ENCODE measurements at regions not wholly inside any gene's neighbourhood (a gene's known extent, or its start where the extent isn't known, plus 50 kb on each side); places are given as distances from the start of the nearest gene placed in this dataset.

GRCh38 chr11:42625757-42626665 is 685.8 kb upstream of the API5 start:
- no peak for FAIRE-seq

GRCh38 chr11:42631220-42631843 is 680.5 kb upstream of the API5 start:
- FAIRE-seq: no peak

- no peak for FAIRE-seq
These were observed 664.8 kb upstream of the API5 start for GRCh38 chr11:42646959-42647358.

DNA sequence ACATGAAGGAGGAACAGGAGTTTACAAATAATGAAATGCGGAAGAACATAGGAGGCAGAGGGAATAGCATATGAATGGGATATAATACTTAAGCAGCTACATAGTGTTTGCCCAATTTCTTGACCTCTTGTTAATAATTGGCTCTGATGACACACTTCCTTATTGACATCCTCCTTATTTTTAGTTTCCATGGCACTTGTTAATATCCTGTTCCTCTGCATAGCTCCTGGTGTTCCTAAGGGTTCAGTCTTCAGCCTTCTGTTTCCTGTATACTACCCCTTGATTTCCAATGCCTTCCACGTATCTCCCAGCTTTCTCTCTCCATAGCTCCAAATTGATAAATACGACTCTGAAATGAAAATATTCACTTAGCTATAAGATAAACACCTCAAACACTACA is 663.8 kb upstream of the API5 start:
- no peak for FAIRE-seq

GRCh38 chr11:42651621-42652020 is 660.2 kb upstream of the API5 start:
- FAIRE-seq: no peak

DNA sequence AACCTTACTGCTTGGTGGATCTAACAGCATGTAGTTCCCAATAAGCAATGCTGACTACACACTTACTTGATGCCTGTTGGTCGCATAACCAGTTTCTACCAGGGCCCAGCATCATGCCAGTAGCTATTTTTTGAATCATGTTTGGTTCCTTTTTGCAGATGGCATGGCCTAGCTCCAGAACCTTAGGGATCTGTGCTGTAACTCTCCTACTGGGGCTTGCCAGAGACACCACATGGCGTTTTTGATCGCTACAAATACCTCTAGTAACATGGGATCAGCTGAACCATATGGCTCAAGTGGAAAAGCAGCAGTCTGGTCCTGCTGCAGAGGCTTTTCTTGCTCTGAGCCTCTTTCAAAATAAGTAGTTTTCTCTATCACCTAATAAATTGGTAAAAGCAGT is 654.6 kb upstream of the API5 start:
- no peak for FAIRE-seq

DNA sequence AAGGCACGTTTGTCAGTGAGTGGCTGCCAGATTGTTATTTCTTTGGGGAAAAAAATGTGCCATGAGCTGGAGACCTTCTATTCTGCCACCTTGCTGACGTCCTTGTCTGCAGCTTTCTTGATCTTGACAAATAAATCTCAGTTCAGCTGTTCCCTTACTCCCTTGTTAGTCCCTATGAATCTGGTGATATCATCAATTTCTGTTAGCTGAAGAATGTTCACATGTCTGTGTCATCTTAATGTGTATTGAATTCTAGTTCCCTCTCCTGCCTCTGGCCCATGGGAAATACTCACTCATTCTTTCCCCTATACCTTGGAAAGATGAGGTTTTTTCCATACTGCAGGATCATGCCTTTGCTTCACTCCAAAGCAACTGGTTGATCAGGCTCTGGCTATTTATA is 649.9 kb upstream of the API5 start:
- FAIRE-seq: no peak

GRCh38 chr11:42669248-42669976 is 642.4 kb upstream of the API5 start:
- FAIRE-seq: no peak

DNA sequence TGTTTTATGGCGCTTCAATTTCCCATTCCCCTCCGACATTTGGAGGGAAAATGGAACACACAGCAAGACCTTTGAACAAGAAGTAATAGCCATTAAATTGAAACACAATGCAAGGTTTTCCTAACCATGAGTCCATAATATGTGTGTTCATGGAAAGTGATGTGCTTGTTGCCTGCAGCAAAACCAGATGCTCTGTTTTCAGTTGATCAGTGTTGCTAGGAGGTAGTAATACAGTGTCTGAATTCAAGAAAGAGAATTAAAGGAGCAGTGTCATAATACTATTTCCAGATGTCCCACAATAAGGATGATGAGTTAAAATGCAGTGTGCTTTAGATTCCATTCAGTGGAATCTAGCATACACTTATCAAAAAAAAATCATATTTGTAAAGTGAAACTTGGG is 637.4 kb upstream of the API5 start:
- FAIRE-seq: no peak

DNA sequence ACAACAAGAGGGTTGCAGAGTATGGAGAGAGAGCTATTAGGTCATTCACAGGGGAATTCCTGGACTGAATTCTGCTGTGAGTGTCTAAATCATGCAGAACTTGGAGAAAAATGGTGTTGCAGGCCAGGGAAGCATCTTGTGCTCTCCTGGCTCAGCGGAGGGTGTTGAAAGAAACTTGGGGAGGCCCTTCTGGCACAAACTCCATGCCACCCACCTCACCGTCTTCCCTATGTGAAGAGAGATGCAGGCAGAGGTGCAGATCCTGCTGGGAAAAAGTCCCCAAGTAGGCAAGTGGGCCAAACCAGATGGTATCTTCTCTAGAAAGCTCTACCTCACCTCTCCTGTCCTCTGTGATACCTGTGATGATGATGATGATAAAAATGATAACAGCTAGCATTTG is 604.3 kb upstream of the API5 start:
- FAIRE-seq: no peak

DNA sequence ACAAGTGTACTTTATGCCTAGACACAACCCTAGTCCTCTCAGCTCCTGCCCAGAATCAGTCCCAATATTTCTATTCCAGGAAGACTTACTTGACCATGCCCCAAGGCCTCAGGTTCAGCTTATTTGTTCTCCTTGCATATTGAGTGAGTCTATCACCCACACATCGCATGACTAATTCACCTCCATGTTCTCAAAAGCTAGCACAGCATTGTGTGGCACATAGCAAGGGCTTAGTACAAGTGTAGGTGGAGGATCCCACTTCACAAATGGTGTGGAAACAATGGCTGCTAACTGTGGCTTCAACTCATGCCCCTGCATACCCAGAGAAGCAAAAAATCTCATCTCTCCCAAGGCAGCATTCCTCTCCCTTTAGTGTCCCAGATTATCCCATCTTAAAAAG is 602.6 kb upstream of the API5 start:
- no peak for FAIRE-seq

- no peak for FAIRE-seq
These were observed 598.5 kb upstream of the API5 start for GRCh38 chr11:42713279-42713678.

GRCh38 chr11:42713753-42714152 is 598.0 kb upstream of the API5 start:
- FAIRE-seq: no peak

DNA sequence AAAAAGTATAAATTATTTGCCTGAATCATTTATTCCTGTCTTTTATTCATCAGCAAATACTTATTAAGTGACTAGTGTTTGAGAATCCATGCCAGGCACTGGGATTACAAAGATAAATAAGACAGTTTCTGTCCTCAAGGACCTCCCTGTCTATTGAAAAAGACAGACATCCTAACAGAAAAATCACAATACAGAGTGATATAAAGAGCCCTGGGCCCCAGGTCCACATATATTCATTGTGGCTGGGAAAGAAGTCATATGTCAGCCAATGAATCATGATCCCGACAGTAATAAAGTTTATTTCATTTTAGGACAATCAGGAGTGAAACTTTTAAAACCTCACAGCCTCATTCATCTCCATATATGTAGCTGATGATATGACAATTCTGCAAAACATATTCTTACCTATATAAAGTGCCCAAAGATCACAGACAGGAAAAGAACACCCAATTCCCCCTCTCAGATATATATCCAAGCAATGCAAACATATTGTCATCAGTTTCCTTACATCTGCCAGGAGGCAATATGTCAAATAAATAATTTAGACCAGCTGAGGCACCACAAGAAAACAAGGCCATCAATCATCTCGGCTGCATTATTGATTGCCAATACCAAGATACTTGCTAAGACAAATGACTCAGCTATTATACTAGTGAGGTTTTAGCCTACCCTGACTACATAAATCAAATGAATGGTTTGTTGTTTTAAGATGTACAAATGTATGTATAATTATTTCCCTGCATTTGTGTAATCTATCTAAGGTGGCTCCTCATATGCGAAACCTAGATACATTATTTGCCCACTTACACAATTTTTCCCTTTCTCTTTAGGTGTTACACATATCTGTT is 590.9 kb upstream of the API5 start:
- no peak for FAIRE-seq

GRCh38 chr11:42727879-42728278 is 583.9 kb upstream of the API5 start:
- FAIRE-seq: no peak

DNA sequence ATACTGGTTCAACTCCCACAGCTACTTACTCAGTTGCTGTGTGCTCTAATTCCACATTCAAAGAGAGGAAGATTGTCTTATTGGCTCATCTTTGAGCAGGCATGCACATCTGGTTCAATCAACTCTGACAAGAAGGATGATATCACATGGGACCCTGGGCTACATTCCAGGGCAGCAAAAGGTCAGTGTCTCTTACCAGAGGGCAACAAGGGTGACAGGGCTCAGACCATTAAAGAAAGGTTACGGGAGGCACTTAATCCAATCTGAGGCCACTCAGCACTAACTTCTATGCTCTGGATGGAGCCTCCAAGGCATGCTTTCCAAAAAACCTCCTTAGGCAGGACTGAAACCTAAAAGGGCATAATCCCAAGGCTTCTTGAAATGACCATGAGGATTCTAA is 549.4 kb upstream of the API5 start:
- no peak for FAIRE-seq

DNA sequence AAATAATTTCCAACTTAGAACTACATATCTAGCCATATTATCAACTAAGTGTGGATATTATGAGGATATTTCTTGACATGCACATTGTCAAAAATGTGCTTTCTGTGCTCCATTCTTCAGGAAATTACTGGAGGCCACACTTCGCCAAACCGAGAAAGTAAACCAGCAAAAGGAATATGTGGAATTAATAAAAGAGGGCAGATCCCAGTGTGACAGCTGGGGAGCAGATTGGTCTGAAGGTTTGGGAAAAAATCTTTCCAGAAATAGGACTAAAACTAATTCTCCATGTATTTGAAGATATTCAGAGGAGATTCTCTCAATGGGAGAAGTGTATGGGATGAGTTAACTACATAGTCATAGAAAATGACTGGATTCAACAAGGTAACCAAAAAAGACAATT is 546.9 kb upstream of the API5 start:
- no peak for FAIRE-seq

DNA sequence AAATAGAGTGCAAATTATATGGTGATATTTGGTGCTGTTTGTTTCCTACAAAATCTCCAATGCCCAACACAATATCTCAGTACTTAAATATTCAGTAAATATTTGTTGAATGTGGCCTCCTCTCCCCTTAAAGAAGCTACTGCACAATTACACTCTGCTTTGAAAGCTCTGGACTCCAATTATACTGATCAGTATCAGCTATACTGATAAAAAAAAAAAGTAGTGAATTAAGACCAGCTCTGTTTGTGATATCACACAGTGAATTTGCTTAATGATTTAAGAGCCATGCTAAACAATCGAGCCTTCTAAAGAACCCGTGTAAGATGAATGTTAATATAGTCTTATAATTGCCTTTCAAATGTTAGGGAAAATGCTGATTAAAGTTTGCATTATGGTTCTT is 543.2 kb upstream of the API5 start:
- no peak for FAIRE-seq

GRCh38 chr11:42770444-42771065 is 541.2 kb upstream of the API5 start:
- no peak for FAIRE-seq

GRCh38 chr11:42772886-42773285 is 538.9 kb upstream of the API5 start:
- FAIRE-seq: no peak

DNA sequence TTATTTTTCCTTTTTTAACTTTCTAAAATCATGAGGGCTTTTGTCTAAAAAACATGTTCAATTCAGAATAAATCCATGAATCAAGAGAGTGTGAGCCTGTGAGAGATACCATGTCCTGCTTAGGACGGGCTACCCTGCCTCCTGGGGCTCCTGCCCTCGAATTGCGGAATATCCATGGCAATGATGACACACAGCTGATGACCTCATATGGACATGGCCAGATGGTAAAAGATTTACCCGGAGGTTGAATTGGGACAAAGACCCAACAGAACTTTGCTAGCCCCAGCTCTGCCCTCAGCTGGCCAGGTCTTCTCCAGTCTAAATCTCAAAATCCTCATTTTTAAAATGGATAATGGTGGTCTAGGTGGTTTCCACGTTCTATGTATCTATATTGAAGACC is 538.1 kb upstream of the API5 start:
- FAIRE-seq: no peak

DNA sequence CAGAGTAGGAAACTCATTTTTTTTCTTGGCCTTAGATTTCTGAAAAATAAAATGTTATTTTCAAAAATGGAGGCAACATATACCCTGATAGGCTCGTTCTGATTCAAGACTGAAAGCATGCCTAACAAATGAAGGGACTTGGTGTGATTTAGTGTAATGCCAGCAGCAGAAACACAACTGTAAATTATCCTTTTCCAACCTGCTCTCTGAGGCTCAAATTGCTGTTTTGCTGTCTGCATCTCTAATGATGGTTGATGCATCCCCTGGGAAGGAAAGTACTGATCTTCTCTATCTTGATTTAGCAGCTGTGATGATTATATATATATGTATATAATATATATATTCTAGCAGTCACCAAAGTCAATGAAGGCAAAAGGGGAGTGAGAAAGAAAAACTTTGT is 537.2 kb upstream of the API5 start:
- no peak for FAIRE-seq

DNA sequence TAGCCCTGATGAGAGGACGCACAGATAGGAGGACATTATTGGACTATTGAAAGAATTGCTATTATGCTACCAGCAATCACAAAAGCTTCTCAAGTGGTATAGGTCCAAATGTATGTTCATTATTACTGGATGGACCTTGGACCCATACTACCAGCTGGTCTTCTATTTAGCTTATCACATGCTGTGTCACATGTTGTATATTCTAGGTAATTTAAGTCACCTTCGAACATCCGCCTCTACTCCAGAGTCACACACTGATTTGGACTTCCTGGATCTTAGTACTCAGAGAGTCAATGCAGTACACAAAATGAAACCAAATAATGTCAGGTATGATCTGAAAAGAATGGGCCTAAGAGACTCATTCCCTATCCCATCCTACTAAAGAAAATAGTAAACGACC is 534.0 kb upstream of the API5 start:
- no peak for FAIRE-seq
